ENCODE measurements at regions not wholly inside any gene's neighbourhood (a gene's known extent, or its start where the extent isn't known, plus 50 kb on each side); places are given as distances from the start of the nearest gene placed in this dataset.

DNA sequence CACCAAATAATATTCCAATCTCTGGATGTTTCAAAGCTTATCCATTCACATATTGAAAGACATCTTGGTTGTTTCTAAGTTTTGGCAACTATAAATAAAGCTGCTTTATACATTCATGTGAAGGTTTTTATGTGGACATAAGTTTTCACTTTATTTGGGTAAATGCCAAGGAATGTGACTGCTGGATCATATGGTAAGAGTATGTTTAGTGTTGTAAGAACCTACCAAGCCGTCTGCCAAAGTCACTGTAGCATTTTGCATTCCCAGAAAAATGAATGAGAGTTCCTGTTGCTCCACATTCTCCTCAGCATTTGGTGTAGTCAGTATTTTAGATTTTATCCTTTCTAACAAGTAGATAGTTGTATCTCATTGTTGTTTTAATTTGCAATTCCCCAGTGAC is 1047.7 kb downstream of the C4orf33 start:
- no peak for TF ChIP-seq RFX5 (IDR thresholded peaks at IDR 0.05)
- no peak for TF ChIP-seq POLR2A (IDR thresholded peaks at IDR 0.05; ENCODE audit: low read length)
- no peak for TF ChIP-seq EP300 (IDR thresholded peaks at IDR 0.05)
- TF ChIP-seq, protein P1, sequence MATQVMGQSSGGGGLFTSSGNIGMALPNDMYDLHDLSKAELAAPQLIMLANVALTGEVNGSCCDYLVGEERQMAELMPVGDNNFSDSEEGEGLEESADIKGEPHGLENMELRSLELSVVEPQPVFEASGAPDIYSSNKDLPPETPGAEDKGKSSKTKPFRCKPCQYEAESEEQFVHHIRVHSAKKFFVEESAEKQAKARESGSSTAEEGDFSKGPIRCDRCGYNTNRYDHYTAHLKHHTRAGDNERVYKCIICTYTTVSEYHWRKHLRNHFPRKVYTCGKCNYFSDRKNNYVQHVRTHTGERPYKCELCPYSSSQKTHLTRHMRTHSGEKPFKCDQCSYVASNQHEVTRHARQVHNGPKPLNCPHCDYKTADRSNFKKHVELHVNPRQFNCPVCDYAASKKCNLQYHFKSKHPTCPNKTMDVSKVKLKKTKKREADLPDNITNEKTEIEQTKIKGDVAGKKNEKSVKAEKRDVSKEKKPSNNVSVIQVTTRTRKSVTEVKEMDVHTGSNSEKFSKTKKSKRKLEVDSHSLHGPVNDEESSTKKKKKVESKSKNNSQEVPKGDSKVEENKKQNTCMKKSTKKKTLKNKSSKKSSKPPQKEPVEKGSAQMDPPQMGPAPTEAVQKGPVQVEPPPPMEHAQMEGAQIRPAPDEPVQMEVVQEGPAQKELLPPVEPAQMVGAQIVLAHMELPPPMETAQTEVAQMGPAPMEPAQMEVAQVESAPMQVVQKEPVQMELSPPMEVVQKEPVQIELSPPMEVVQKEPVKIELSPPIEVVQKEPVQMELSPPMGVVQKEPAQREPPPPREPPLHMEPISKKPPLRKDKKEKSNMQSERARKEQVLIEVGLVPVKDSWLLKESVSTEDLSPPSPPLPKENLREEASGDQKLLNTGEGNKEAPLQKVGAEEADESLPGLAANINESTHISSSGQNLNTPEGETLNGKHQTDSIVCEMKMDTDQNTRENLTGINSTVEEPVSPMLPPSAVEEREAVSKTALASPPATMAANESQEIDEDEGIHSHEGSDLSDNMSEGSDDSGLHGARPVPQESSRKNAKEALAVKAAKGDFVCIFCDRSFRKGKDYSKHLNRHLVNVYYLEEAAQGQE (IDR thresholded peaks at IDR 0.05): no peak
- TF ChIP-seq RAD21 (conservative IDR thresholded peaks at IDR 0.05 in 1 of 2, IDR thresholded peaks at IDR 0.05 in 1 of 2): no peak
- TF ChIP-seq JUNB (IDR thresholded peaks at IDR 0.05): no peak

All from A549 (cell line).